Motor neuron (in vitro differentiated cells): ENCODE measurements at regions not wholly inside any gene's neighbourhood (a gene's known extent, or its start where the extent isn't known, plus 50 kb on each side); places are given as distances from the start of the nearest gene placed in this dataset.
"Not testable (repeated sequence)": the region's sequence is repeated elsewhere in the genome, so short reads cannot be mapped to it uniquely, and the experiment has no call there.

ENCODE experiments used
- ATAC-seq, 8 experiments: fragments of 200-7000 bp; cut with Tn5 transposase; replicated peaks in 6 of 8; 2 replicates each; pipeline ENCODE4 v1.8.0; 2021; ENCODE audit warnings: mild to moderate bottlenecking in 8 of 8, moderate library complexity in 8 of 8
- H3K27ac ChIP-seq, 2 donors: fragments of 250-450 bp; sonication (Bioruptor Pico); 2 replicates each; pipeline ENCODE4 v1.9.0; 2021; ENCODE audit warnings: antibody characterized with exemption in 2 of 2, mild to moderate bottlenecking in 2 of 2, moderate library complexity in 1 of 2
- H3K4me1 ChIP-seq, 2 donors: fragments of 250-450 bp; sonication (Bioruptor Pico); replicated peaks in 1 of 2; 2 replicates each; pipeline ENCODE4 v1.6.1; 2021; ENCODE audit warnings: antibody characterized with exemption in 2 of 2, mild to moderate bottlenecking in 2 of 2, moderate library complexity in 1 of 2
- H3K4me3 ChIP-seq, 5 donors: fragments of 250-450 bp; sonication (Bioruptor Pico); 2 replicates each; pipeline ENCODE4 v1.9.0; 2021; ENCODE audit warnings: antibody characterized with exemption in 5 of 5, mild to moderate bottlenecking in 5 of 5, moderate library complexity in 4 of 5
- WGBS, 10 experiments: fragments of 450-650 bp; shearing (Covaris generic); methylation state at CpG; one replicate each; pipeline ENCODE4 v1.0.0; 2022; 5-methylcytosine and 5-hydroxymethylcytosine counted together
- in situ Hi-C, 9 experiments: fragments of 400-800 bp; cut with MboI; loops; one replicate each; pipeline ENCODE4 v1.15.0; 2021; ENCODE audit warnings: low sequenced_read_pairs in 9 of 9, low pct_unique_long_range_greater_than_20kb in 2 of 9; ENCODE audit not compliant: unreplicated experiment in 9 of 9

GRCh38 chrX:95950679-95951078 lies 734.0 kb upstream of the DIAPH2 start:
- Histone ChIP-seq H3K27ac (no peak overlapping the region), H3K4me3 (no peak overlapping the region), H3K4me1 (no peaks in the 10 kb centered on the region)
- peak in 1 of 8 experiments; percentile 42 for ATAC-seq
- WGBS, 10 experiments = 0 to 100% (median 17%) methylated on average over 1 of the region's 1 CpG; no CpG with 5 or more reads in 4 of the 10 experiments
- in situ Hi-C loops = no loop called here

GRCh38 chrX:95953564-95953963 lies 731.1 kb upstream of the DIAPH2 start:
- H3K4me1 ChIP-seq = no peaks in the 10 kb centered on the region
- no peak overlapping the region for H3K27ac ChIP-seq
- H3K4me3 ChIP-seq = no peak overlapping the region
- in situ Hi-C loops = no loop called here
- ATAC-seq = no peak
- WGBS, 10 experiments = 0 to 100% (median 29%) methylated on average over 1 to 2 of the region's 2 CpGs; no CpG with 5 or more reads in 3 of the 10 experiments

- in situ Hi-C loops = no loop called here
- ATAC-seq = peak in 2 of 8 experiments; percentile 80 to 87
- 0 to 100% (median 27%) methylated on average over 1 of the region's 1 CpG; no CpG with 5 or more reads in 5 of the 10 experiments for WGBS, 10 experiments
Measured at GRCh38 chrX:95956745-95957144, 727.9 kb upstream of the DIAPH2 start.

GRCh38 chrX:95973456-95974095 lies 711.1 kb upstream of the DIAPH2 start:
- WGBS, 10 experiments = 21 to 89% (median 81%) methylated on average over 2 to 5 of the region's 9 CpGs; no CpG with 5 or more reads in 6 of the 10 experiments
- H3K4me1 ChIP-seq, ATAC-seq, H3K27ac ChIP-seq, in situ Hi-C loops, H3K4me3 ChIP-seq: not testable (repeated sequence)

More at GRCh38 chrX:95956745-95957144, 727.9 kb upstream of the DIAPH2 start:
- no peak overlapping the region for H3K4me3 ChIP-seq
- H3K27ac ChIP-seq = no peak overlapping the region
- no peaks in the 10 kb centered on the region for H3K4me1 ChIP-seq

GRCh38 chrX:95974096-95974470 lies 710.6 kb upstream of the DIAPH2 start:
- H3K27ac ChIP-seq = no peak overlapping the region
- in situ Hi-C loops = no loop called here
- WGBS, 10 experiments = 18 to 81% (median 24%) methylated on average over 1 to 4 of the region's 4 CpGs; no CpG with 5 or more reads in 6 of the 10 experiments

GRCh38 chrX:95974890-95975289 lies 709.8 kb upstream of the DIAPH2 start:
- Histone ChIP-seq H3K4me1 (no peaks in the 10 kb centered on the region), H3K4me3 (no peak overlapping the region), H3K27ac (no peak overlapping the region)
- ATAC-seq = peak in 1 of 8 experiments; percentile 36
- WGBS, 10 experiments = 80 to 85% methylated on average over 2 of the region's 5 CpGs; no CpG with 5 or more reads in 8 of the 10 experiments
- in situ Hi-C loops = no loop called here

More at GRCh38 chrX:95974096-95974470, 710.6 kb upstream of the DIAPH2 start:
- no peak for ATAC-seq
- H3K4me3 ChIP-seq = no peak overlapping the region
- H3K4me1 ChIP-seq = no peaks in the 10 kb centered on the region

- Histone ChIP-seq H3K4me1 (peaks cover 0 to 4% of the 10 kb centered on the region in 2 donors), H3K27ac (no peak overlapping the region), H3K4me3 (no peak overlapping the region)
- ATAC-seq = peak in 7 of 8 experiments; percentile 23 to 68 (median 63)
- in situ Hi-C loops = no loop called here
- WGBS, 10 experiments = 0 to 100% (median 56%) methylated on average over 1 to 3 of the region's 3 CpGs; no CpG with 5 or more reads in 4 of the 10 experiments
Measured at GRCh38 chrX:95995583-95995982, 689.1 kb upstream of the DIAPH2 start.

GRCh38 chrX:95996294-95996693 lies 688.3 kb upstream of the DIAPH2 start:
- no peak for ATAC-seq
- Histone ChIP-seq H3K27ac (no peak overlapping the region), H3K4me1 (peaks cover 0 to 4% of the 10 kb centered on the region in 2 donors), H3K4me3 (no peak overlapping the region)
- in situ Hi-C loops = no loop called here
- WGBS, 10 experiments = 33% methylated on average over 1 of the region's 1 CpG; no CpG with 5 or more reads in 9 of the 10 experiments

- 0 to 100% (median 38%) methylated on average over 1 to 5 of the region's 5 CpGs; no CpG with 5 or more reads in 3 of the 10 experiments for WGBS, 10 experiments
- no peak for ATAC-seq
Measured at GRCh38 chrX:96002431-96002830, 682.2 kb upstream of the DIAPH2 start.

GRCh38 chrX:96004386-96004785 lies 680.3 kb upstream of the DIAPH2 start:
- ATAC-seq = peak in 4 of 8 experiments; percentile 41 to 53 (median 42)
- WGBS, 10 experiments = 0 to 67% (median 31%) methylated on average over 1 to 2 of the region's 2 CpGs; no CpG with 5 or more reads in 6 of the 10 experiments
- no peak overlapping the region for H3K27ac ChIP-seq
- H3K4me1 ChIP-seq = no peaks in the 10 kb centered on the region
- in situ Hi-C loops = no loop called here
- no peak overlapping the region for H3K4me3 ChIP-seq

More at GRCh38 chrX:96002431-96002830, 682.2 kb upstream of the DIAPH2 start:
- H3K4me1 ChIP-seq = no peaks in the 10 kb centered on the region
- in situ Hi-C loops = no loop called here
- no peak overlapping the region for H3K27ac ChIP-seq
- H3K4me3 ChIP-seq = no peak overlapping the region

- ATAC-seq = no peak
- in situ Hi-C loops = no loop called here
- Histone ChIP-seq H3K4me1 (no peaks in the 10 kb centered on the region), H3K27ac (no peak overlapping the region), H3K4me3 (no peak overlapping the region)
- 0 to 100% (median 36%) methylated on average over 1 to 4 of the region's 4 CpGs; no CpG with 5 or more reads in 5 of the 10 experiments for WGBS, 10 experiments
Measured at GRCh38 chrX:96006281-96006680, 678.4 kb upstream of the DIAPH2 start.

- ATAC-seq = peak in 2 of 8 experiments; percentile 27 to 38
- Histone ChIP-seq H3K4me3 (no peak overlapping the region), H3K27ac (no peak overlapping the region), H3K4me1 (no peaks in the 10 kb centered on the region)
- WGBS, 10 experiments = 0 to 90% (median 24%) methylated on average over 1 to 2 of the region's 2 CpGs; no CpG with 5 or more reads in 6 of the 10 experiments
- in situ Hi-C loops = no loop called here
Measured at GRCh38 chrX:96027407-96027806, 657.2 kb upstream of the DIAPH2 start.

- in situ Hi-C loops = no loop called here
- WGBS, 10 experiments = 0 to 100% (median 50%) methylated on average over 1 to 2 of the region's 2 CpGs; no CpG with 5 or more reads in 2 of the 10 experiments
- Histone ChIP-seq H3K4me1 (no peaks in the 10 kb centered on the region), H3K27ac (no peak overlapping the region), H3K4me3 (no peak overlapping the region)
- ATAC-seq = no peak
Measured at GRCh38 chrX:96052078-96052477, 632.6 kb upstream of the DIAPH2 start.

GRCh38 chrX:96081891-96082290 lies 602.8 kb upstream of the DIAPH2 start:
- in situ Hi-C loops = no loop called here
- ATAC-seq = no peak
- no peak overlapping the region for H3K4me3 ChIP-seq
- H3K4me1 ChIP-seq = no peaks in the 10 kb centered on the region
- no peak overlapping the region for H3K27ac ChIP-seq
